ENCODE measurements at regions not wholly inside any gene's neighbourhood (a gene's known extent, or its start where the extent isn't known, plus 50 kb on each side); places are given as distances from the start of the nearest gene placed in this dataset.
"Not testable (repeated sequence)": the region's sequence is repeated elsewhere in the genome, so short reads cannot be mapped to it uniquely, and the experiment has no call there.

- no peak for TF ChIP-seq CTCF (conservative IDR thresholded peaks at IDR 0.05; ENCODE audit: low read depth, low read length)
- DNase-seq (ENCODE audit: low read depth) = no peak
- no peak overlapping the region for H3K4me3 ChIP-seq (ENCODE audit: low read depth, low read length)
These were observed 138.3 kb upstream of the ZNF521 start for GRCh38 chr18:25490316-25490715.

GRCh38 chr18:25473008-25473407 lies 121.0 kb upstream of the ZNF521 start:
- H3K4me3 ChIP-seq (ENCODE audit: low read depth, low read length) = no peak overlapping the region
- DNase-seq (ENCODE audit: low read depth) = no peak
- TF ChIP-seq CTCF (conservative IDR thresholded peaks at IDR 0.05; ENCODE audit: low read depth, low read length) = no peak

- DNase-seq (ENCODE audit: low read depth); H3K4me3 ChIP-seq (ENCODE audit: low read depth, low read length): not testable (repeated sequence)
These were observed 119.0 kb upstream of the ZNF521 start for GRCh38 chr18:25470756-25471524.

GRCh38 chr18:25470062-25470461 lies 118.1 kb upstream of the ZNF521 start:
- TF ChIP-seq CTCF (conservative IDR thresholded peaks at IDR 0.05; ENCODE audit: low read depth, low read length) = no peak
- no peak overlapping the region for H3K4me3 ChIP-seq (ENCODE audit: low read depth, low read length)
- no peak for DNase-seq (ENCODE audit: low read depth)

GRCh38 chr18:25469489-25469888 lies 117.5 kb upstream of the ZNF521 start:
- no peak for TF ChIP-seq CTCF (conservative IDR thresholded peaks at IDR 0.05; ENCODE audit: low read depth, low read length)
- H3K4me3 ChIP-seq (ENCODE audit: low read depth, low read length) = no peak overlapping the region
- DNase-seq (ENCODE audit: low read depth) = no peak

GRCh38 chr18:25467226-25467987 lies 115.4 kb upstream of the ZNF521 start:
- H3K4me3 ChIP-seq (ENCODE audit: low read depth, low read length) = no peak overlapping the region
- no peak for DNase-seq (ENCODE audit: low read depth)
- TF ChIP-seq CTCF (conservative IDR thresholded peaks at IDR 0.05; ENCODE audit: low read depth, low read length) = no peak

- DNase-seq (ENCODE audit: low read depth) = no peak
- no peak for TF ChIP-seq CTCF (conservative IDR thresholded peaks at IDR 0.05; ENCODE audit: low read depth, low read length)
- H3K4me3 ChIP-seq (ENCODE audit: low read depth, low read length) = no peak overlapping the region
These were observed 113.3 kb upstream of the ZNF521 start for GRCh38 chr18:25465152-25465732.
